DOHH2 (cell line): ENCODE measurements at regions not wholly inside any gene's neighbourhood (a gene's known extent, or its start where the extent isn't known, plus 50 kb on each side); places are given as distances from the start of the nearest gene placed in this dataset.

Experiments
- H3F3A ChIP-seq: fragments of 200-600 bp; sonication (generic), shearing (Covaris generic); 2 replicates; pipeline ENCODE4 v1.6.0; 2016; ENCODE audit warnings: antibody characterized with exemption, mild to moderate bottlenecking; ENCODE audit not compliant: control insufficient read depth, insufficient read depth
- H3K27ac ChIP-seq: fragments of 200-600 bp; sonication (generic); 2 replicates; pipeline ENCODE4 v1.5.1; 2014; ENCODE audit warnings: low read depth, mild to moderate bottlenecking, low read length, moderate library complexity
- H3K27me3 ChIP-seq: fragments of 200-600 bp; sonication (generic); 2 replicates; pipeline ENCODE4 v1.6.1; 2014; ENCODE audit warnings: mild to moderate bottlenecking, low read length, mixed read lengths; ENCODE audit not compliant: control insufficient read depth
- H3K36me3 ChIP-seq: fragments of 200-600 bp; sonication (generic); 2 replicates; pipeline ENCODE4 v1.6.1; 2014; ENCODE audit warnings: mild to moderate bottlenecking, low read length, moderate library complexity, mixed read lengths; ENCODE audit not compliant: control insufficient read depth
- H3K4me1 ChIP-seq: fragments of 200-600 bp; sonication (generic); 2 replicates; pipeline ENCODE4 v1.6.1; 2014; ENCODE audit warnings: mild to moderate bottlenecking, low read length, mixed read lengths; ENCODE audit not compliant: control insufficient read depth
- H3K4me2 ChIP-seq: fragments of 200-600 bp; sonication (generic); 2 replicates; pipeline ENCODE4 v1.6.0; 2014; ENCODE audit warnings: mild to moderate bottlenecking, low read length, moderate library complexity
- H3K4me3 ChIP-seq: fragments of 200-600 bp; sonication (generic); 2 replicates; pipeline ENCODE4 v1.5.1; 2014; ENCODE audit warnings: mild to moderate bottlenecking, low read length, mixed read lengths
- H3K79me2 ChIP-seq: fragments of 200-600 bp; sonication (generic); 2 replicates; pipeline ENCODE4 v1.6.1; 2014; ENCODE audit warnings: mild to moderate bottlenecking, low read length, mixed read lengths; ENCODE audit not compliant: control insufficient read depth
- H3K9me2 ChIP-seq: fragments of 200-600 bp; sonication (generic); replicated peaks from 2 replicates; pipeline ENCODE4 v1.6.1; 2014; ENCODE audit warnings: mild to moderate bottlenecking, low read length, mixed read lengths; ENCODE audit not compliant: control insufficient read depth
- H3K9me3 ChIP-seq: fragments of 200-600 bp; sonication (generic); 2 replicates; pipeline ENCODE4 v1.6.1; 2014; ENCODE audit warnings: antibody characterized with exemption, low read length, mixed read lengths; ENCODE audit not compliant: control insufficient read depth, insufficient read depth
- H4K20me1 ChIP-seq: fragments of 200-600 bp; sonication (generic); 2 replicates; pipeline ENCODE4 v1.6.0; 2014; ENCODE audit warnings: low read depth, mild to moderate bottlenecking, antibody characterized with exemption, low read length, moderate library complexity; ENCODE audit not compliant: control insufficient read depth, insufficient read depth
- CTCF ChIP-seq: fragments of 200-600 bp; sonication (generic); IDR thresholded peaks from one replicate; pipeline ENCODE4 v1.5.1; 2014; ENCODE audit warnings: antibody characterized with exemption, mild to moderate bottlenecking, low read depth, low read length; ENCODE audit not compliant: poor library complexity, severe bottlenecking
- EZH2phosphoT487 ChIP-seq: fragments of 200-600 bp; sonication (generic); IDR thresholded peaks from 2 replicates; pipeline ENCODE4 v1.6.1; 2017; ENCODE audit warnings: borderline replicate concordance, mild to moderate bottlenecking, antibody characterized with exemption, low read length, moderate library complexity, mixed read lengths

GRCh38 chr1:72845981-72846380, 563.6 kb upstream of the NEGR1 start:
- H3K4me2 ChIP-seq: no peak overlapping the region
- H3K9me3 ChIP-seq: no peaks in the 10 kb centered on the region
- H3K4me1 ChIP-seq: no peaks in the 10 kb centered on the region
- no peaks in the 10 kb centered on the region for H3K79me2 ChIP-seq
- no peaks in the 10 kb centered on the region for H3F3A ChIP-seq
- no peak overlapping the region for H3K27ac ChIP-seq
- no peaks in the 10 kb centered on the region; the same call in 1 of the 2 replicates for H3K9me2 ChIP-seq
- H4K20me1 ChIP-seq: no peaks in the 10 kb centered on the region
- H3K36me3 ChIP-seq: no peaks in the 10 kb centered on the region
- H3K27me3 ChIP-seq: no peaks in the 10 kb centered on the region
- H3K4me3 ChIP-seq: no peak overlapping the region
- TF ChIP-seq CTCF (no peak), EZH2phosphoT487 (no peak)

GRCh38 chr1:72845381-72845780, 563.0 kb upstream of the NEGR1 start:
- TF ChIP-seq CTCF (no peak), EZH2phosphoT487 (no peak)

GRCh38 chr1:72837781-72838180, 555.4 kb upstream of the NEGR1 start:
- TF ChIP-seq CTCF: no peak
- TF ChIP-seq EZH2phosphoT487: no peak
- Histone ChIP-seq H3K4me3 (no peak overlapping the region), H3K27me3 (no peaks in the 10 kb centered on the region), H3K4me1 (no peaks in the 10 kb centered on the region), H3K27ac (no peak overlapping the region), H4K20me1 (no peaks in the 10 kb centered on the region), H3K36me3 (no peaks in the 10 kb centered on the region), H3K4me2 (no peak overlapping the region), H3F3A (no peaks in the 10 kb centered on the region), H3K9me2 (no peaks in the 10 kb centered on the region), H3K9me3 (no peaks in the 10 kb centered on the region), H3K79me2 (no peaks in the 10 kb centered on the region)

More at GRCh38 chr1:72845381-72845780, 563.0 kb upstream of the NEGR1 start:
- no peaks in the 10 kb centered on the region for H4K20me1 ChIP-seq
- no peak overlapping the region for H3K4me3 ChIP-seq
- no peaks in the 10 kb centered on the region for H3K4me1 ChIP-seq
- H3K9me2 ChIP-seq: no peaks in the 10 kb centered on the region; the same call in 1 of the 2 replicates
- H3K27ac ChIP-seq: no peak overlapping the region
- no peaks in the 10 kb centered on the region for H3K36me3 ChIP-seq
- H3K27me3 ChIP-seq: no peaks in the 10 kb centered on the region
- H3K9me3 ChIP-seq: no peaks in the 10 kb centered on the region
- no peaks in the 10 kb centered on the region for H3K79me2 ChIP-seq
- H3F3A ChIP-seq: no peaks in the 10 kb centered on the region
- no peak overlapping the region for H3K4me2 ChIP-seq
